ENCODE measurements at regions not wholly inside any gene's neighbourhood (a gene's known extent, or its start where the extent isn't known, plus 50 kb on each side); places are given as distances from the start of the nearest gene placed in this dataset.

GRCh38 chr11:34730544-34731295, 109.8 kb downstream of the EHF start:
- TF ChIP-seq CTCF (IDR thresholded peaks at IDR 0.05; ENCODE audit: insufficient read depth, low read depth, low read length) = no peak
- TF ChIP-seq EZH2 (IDR thresholded peaks at IDR 0.05; ENCODE audit: insufficient read depth, low read length) = no peak

Measured in astrocyte (in vitro differentiated cells and primary cell).